ENCODE measurements at regions not wholly inside any gene's neighbourhood (a gene's known extent, or its start where the extent isn't known, plus 50 kb on each side); places are given as distances from the start of the nearest gene placed in this dataset.

GRCh38 chr12:4027412-4027811 lies 154.2 kb upstream of the PARP11 start:
- TF ChIP-seq ISL1 (CRISPR knock-in tag; IDR thresholded peaks at IDR 0.05) (no peak), OSR1 (CRISPR knock-in tag; IDR thresholded peaks at IDR 0.05) (no peak), ZFP30 (CRISPR knock-in tag; IDR thresholded peaks at IDR 0.05) (no peak), POU6F1 (CRISPR knock-in tag; IDR thresholded peaks at IDR 0.05; ENCODE audit: borderline replicate concordance, low read depth) (no peak), BACH2 (CRISPR knock-in tag; IDR thresholded peaks at IDR 0.05; ENCODE audit: borderline replicate concordance) (no peak), TCF4 (CRISPR knock-in tag; IDR thresholded peaks at IDR 0.05; ENCODE audit: borderline replicate concordance) (no peak)
